ENCODE measurements at regions not wholly inside any gene's neighbourhood (a gene's known extent, or its start where the extent isn't known, plus 50 kb on each side); places are given as distances from the start of the nearest gene placed in this dataset.

DNA sequence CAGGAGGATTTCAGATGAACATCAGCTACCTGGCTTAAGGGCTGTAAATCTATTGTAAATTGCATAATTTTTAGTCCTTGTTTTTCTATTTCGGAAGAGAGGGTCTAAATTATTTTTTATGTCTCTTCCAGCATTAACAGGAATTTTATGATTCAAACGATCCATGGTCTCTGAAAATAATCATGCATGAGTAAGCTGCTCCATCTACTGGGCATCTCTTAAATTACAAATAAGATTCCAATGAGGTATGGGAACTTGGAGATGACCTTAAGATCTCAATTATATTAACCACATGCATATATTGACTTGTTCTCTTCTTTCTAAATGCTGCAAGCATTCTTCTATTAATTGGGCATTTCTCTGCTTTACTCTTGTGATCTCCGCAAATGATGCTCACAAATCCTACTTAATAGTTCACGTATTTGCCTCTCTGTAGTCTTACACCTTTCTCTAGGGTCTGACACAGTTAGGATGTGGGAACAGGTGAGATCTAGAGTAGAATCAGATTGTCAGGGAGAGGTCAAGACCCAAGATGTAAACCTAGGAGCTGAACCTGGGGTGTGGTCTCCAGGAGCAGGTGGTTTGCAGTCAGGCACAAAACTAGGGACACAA lies 86.9 kb downstream of the NUDT12 start:
- H3K27me3 Mint-ChIP-seq (ENCODE audit: low read depth) = no peaks in the 10 kb centered on the region
- no peak overlapping the region for H3K4me3 Mint-ChIP-seq
- TF ChIP-seq, protein P1, sequence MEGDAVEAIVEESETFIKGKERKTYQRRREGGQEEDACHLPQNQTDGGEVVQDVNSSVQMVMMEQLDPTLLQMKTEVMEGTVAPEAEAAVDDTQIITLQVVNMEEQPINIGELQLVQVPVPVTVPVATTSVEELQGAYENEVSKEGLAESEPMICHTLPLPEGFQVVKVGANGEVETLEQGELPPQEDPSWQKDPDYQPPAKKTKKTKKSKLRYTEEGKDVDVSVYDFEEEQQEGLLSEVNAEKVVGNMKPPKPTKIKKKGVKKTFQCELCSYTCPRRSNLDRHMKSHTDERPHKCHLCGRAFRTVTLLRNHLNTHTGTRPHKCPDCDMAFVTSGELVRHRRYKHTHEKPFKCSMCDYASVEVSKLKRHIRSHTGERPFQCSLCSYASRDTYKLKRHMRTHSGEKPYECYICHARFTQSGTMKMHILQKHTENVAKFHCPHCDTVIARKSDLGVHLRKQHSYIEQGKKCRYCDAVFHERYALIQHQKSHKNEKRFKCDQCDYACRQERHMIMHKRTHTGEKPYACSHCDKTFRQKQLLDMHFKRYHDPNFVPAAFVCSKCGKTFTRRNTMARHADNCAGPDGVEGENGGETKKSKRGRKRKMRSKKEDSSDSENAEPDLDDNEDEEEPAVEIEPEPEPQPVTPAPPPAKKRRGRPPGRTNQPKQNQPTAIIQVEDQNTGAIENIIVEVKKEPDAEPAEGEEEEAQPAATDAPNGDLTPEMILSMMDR (IDR thresholded peaks at IDR 0.05; ENCODE audit: unreplicated experiment) = peak; percentile 59
- DNase-seq (ENCODE audit: low spot score in 2 of 2, unreplicated experiment in 2 of 2) = no peak
- H3K36me3 Mint-ChIP-seq = no peaks in the 10 kb centered on the region
- peaks cover 4% of the 10 kb centered on the region for H3K4me1 Mint-ChIP-seq
- H3K9me3 Mint-ChIP-seq = no peaks in the 10 kb centered on the region
- H3K27ac Mint-ChIP-seq = no peak overlapping the region

GRCh38 chr5:103474677-103475076 lies 87.9 kb downstream of the NUDT12 start:
- Mint-ChIP-seq H3K4me3 (no peak overlapping the region), H3K27ac (no peak overlapping the region), H3K36me3 (no peaks in the 10 kb centered on the region), H3K4me1 (peaks cover 4% of the 10 kb centered on the region), H3K27me3 (ENCODE audit: low read depth) (no peaks in the 10 kb centered on the region), H3K9me3 (no peaks in the 10 kb centered on the region)
- no peak for DNase-seq (ENCODE audit: low spot score in 2 of 2, unreplicated experiment in 2 of 2)
- TF ChIP-seq, protein P1 (IDR thresholded peaks at IDR 0.05; ENCODE audit: unreplicated experiment) = no peak

DNA sequence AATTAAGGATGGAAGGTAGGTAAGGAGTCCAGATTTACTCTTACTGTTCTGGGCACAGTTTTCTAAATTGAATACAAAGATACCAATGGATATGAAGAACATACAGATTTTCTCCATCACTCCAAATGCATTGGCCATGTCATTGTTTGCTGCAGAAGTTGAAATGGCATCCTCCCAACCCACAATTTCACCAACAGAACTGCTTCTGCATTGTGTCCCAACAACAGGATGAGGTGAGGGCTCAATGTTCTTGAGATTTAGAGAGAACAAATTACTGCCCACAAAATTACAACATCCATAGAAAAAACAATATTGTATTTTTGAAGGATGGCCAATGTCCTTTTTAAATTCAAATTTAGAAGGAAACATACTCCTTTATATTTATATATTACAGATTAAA lies 88.9 kb downstream of the NUDT12 start:
- Mint-ChIP-seq H3K27ac (no peak overlapping the region), H3K36me3 (no peaks in the 10 kb centered on the region), H3K4me3 (no peak overlapping the region), H3K9me3 (no peaks in the 10 kb centered on the region), H3K27me3 (ENCODE audit: low read depth) (no peaks in the 10 kb centered on the region), H3K4me1 (peaks cover 4% of the 10 kb centered on the region)
- TF ChIP-seq, protein P1 (IDR thresholded peaks at IDR 0.05; ENCODE audit: unreplicated experiment) = no peak
- no peak for DNase-seq (ENCODE audit: low spot score in 2 of 2, unreplicated experiment in 2 of 2)

- Mint-ChIP-seq H3K36me3 (no peaks in the 10 kb centered on the region), H3K27me3 (ENCODE audit: low read depth) (no peaks in the 10 kb centered on the region), H3K27ac (no peak overlapping the region), H3K4me1 (peaks cover 4% of the 10 kb centered on the region), H3K4me3 (no peak overlapping the region), H3K9me3 (no peaks in the 10 kb centered on the region)
- DNase-seq (ENCODE audit: low spot score in 2 of 2, unreplicated experiment in 2 of 2) = no peak
- TF ChIP-seq, protein P1 (IDR thresholded peaks at IDR 0.05; ENCODE audit: unreplicated experiment) = no peak
Measured at GRCh38 chr5:103472830-103473229, 89.8 kb downstream of the NUDT12 start.

DNA sequence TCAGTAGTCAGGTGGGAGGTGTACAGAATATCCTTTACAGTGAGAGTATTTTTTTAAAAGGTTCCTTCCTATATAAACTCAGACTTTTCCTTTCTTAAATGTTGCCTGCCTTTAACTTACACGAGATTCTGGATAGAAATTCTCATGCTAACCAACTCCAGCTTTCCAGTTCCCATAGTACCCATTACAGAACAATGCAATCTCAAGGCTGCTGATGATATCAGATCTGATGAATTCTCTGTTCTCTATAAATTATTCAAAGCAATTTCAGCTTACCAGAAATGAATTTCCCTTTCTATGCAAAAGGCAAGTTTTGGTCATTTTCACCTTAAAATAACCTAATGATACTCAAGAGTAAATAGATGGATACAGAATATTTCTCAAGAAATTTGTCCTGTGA lies 90.3 kb downstream of the NUDT12 start:
- Mint-ChIP-seq H3K27me3 (ENCODE audit: low read depth) (no peaks in the 10 kb centered on the region), H3K4me1 (peaks cover 4% of the 10 kb centered on the region), H3K36me3 (no peaks in the 10 kb centered on the region), H3K9me3 (no peaks in the 10 kb centered on the region), H3K27ac (no peak overlapping the region), H3K4me3 (no peak overlapping the region)
- DNase-seq (ENCODE audit: low spot score in 2 of 2, unreplicated experiment in 2 of 2) = no peak
- TF ChIP-seq, protein P1 (IDR thresholded peaks at IDR 0.05; ENCODE audit: unreplicated experiment) = no peak
